Heart left ventricle (tissue), 13 donors: ENCODE measurements at regions not wholly inside any gene's neighbourhood (a gene's known extent, or its start where the extent isn't known, plus 50 kb on each side); places are given as distances from the start of the nearest gene placed in this dataset.

Experiments used
- CTCF ChIP-seq, 12 donors: fragments of 200-600 bp; sonication (generic) in 4 of 12; IDR thresholded peaks; one replicate each; pipeline versions ENCODE4 v1.5.0 to v1.8.0; 2018 to 2022; ENCODE audit warnings: antibody characterized with exemption in 12 of 12, mild to moderate bottlenecking in 5 of 12
- POLR2A ChIP-seq, 2 donors: fragments of 450-650 bp; IDR thresholded peaks; one replicate each; pipeline ENCODE4 v1.6.1; 2017; ENCODE audit warnings: antibody characterized with exemption in 2 of 2, mild to moderate bottlenecking in 2 of 2, moderate library complexity in 2 of 2
- donor health status: ischemic (EF 13 %, LVEDD 7.1; RV severe dilation, severe dysfunction).
- donor health status: DM: no; HTN: yes; CAD: no.
- donor health status: DM: no; HTN: no; CAD: no.
- donor health status: ischemic (EF 25% LVEDD 6.9; RV normal size, moderate dysfunction).
- donor health status: ischemic (EF 25% LVEDD 5.7; RV mildly dilated, moderate dysfunction).
- donor health status: ischemic (EF 35%, LVEDD 5.7; RV mildly dilated, moderate dysfunction).
- donor health status: nonischemic (EF 11% LVEDD 7.7; RV severe dilation, severe dysfunction).
- donor health status: DM: yes; HTN: yes; CAD: no.
- donor health status: PGD.
- donor health status: ischemic (EF 29% LVEDD 5.4; RV normal size, mild dysfunction).
- donor health status: nonischemic (EF 23%, LVEDD 6.1; RV moderate dilation, normal function).

GRCh38 chr6:40735521-40735920 lies 148.4 kb upstream of the LRFN2 start:
- no peak for TF ChIP-seq CTCF (IDR thresholded peaks at IDR 0.05)
- no peak for TF ChIP-seq POLR2A (IDR thresholded peaks at IDR 0.05)
